Type B pancreatic cell (in vitro differentiated cells): ENCODE measurements at regions not wholly inside any gene's neighbourhood (a gene's known extent, or its start where the extent isn't known, plus 50 kb on each side); places are given as distances from the start of the nearest gene placed in this dataset.

Experiments used
- DNase-seq: peaks from one replicate; pipeline ENCODE4 v3.0.0; 2021; ENCODE audit warnings: mixed read lengths; ENCODE audit not compliant: unreplicated experiment; ENCODE audit errors: extremely low spot score
- H3K27ac Mint-ChIP-seq: 2 replicates; pipeline ENCODE4 v1.8.0; 2021; ENCODE audit warnings: mild to moderate bottlenecking, mixed read lengths
- H3K27me3 Mint-ChIP-seq: 2 replicates; pipeline ENCODE4 v1.8.0; 2021; ENCODE audit warnings: mixed read lengths
- H3K36me3 Mint-ChIP-seq: 2 replicates; pipeline ENCODE4 v1.8.0; 2021; ENCODE audit warnings: mixed read lengths
- H3K4me1 Mint-ChIP-seq: one replicate; pipeline ENCODE4 v1.8.0; 2021; ENCODE audit warnings: mixed read lengths; ENCODE audit not compliant: unreplicated experiment
- H3K4me3 Mint-ChIP-seq: 2 replicates; pipeline ENCODE4 v1.8.0; 2021; ENCODE audit warnings: mild to moderate bottlenecking, mixed read lengths
- H3K9me3 Mint-ChIP-seq: 2 replicates; pipeline ENCODE4 v1.8.0; 2021; ENCODE audit warnings: mixed read lengths
- TF ChIP-seq, protein P1 (sequence below): fragments of 200-600 bp; sonication (generic); conservative IDR thresholded peaks from 2 replicates; pipeline ENCODE4 v1.5.0; 2021; ENCODE audit warnings: antibody characterized with exemption, mild to moderate bottlenecking

GRCh38 chr3:177992993-177993970 is 543.0 kb upstream of the KCNMB2 start:
- TF ChIP-seq, protein P1, sequence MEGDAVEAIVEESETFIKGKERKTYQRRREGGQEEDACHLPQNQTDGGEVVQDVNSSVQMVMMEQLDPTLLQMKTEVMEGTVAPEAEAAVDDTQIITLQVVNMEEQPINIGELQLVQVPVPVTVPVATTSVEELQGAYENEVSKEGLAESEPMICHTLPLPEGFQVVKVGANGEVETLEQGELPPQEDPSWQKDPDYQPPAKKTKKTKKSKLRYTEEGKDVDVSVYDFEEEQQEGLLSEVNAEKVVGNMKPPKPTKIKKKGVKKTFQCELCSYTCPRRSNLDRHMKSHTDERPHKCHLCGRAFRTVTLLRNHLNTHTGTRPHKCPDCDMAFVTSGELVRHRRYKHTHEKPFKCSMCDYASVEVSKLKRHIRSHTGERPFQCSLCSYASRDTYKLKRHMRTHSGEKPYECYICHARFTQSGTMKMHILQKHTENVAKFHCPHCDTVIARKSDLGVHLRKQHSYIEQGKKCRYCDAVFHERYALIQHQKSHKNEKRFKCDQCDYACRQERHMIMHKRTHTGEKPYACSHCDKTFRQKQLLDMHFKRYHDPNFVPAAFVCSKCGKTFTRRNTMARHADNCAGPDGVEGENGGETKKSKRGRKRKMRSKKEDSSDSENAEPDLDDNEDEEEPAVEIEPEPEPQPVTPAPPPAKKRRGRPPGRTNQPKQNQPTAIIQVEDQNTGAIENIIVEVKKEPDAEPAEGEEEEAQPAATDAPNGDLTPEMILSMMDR = no peak
- H3K9me3 Mint-ChIP-seq = no peaks in the 10 kb centered on the region
- no peaks in the 10 kb centered on the region for H3K27me3 Mint-ChIP-seq
- no peak overlapping the region for H3K27ac Mint-ChIP-seq
- H3K4me1 Mint-ChIP-seq = peaks cover 10% of the 10 kb centered on the region
- no peak for DNase-seq
- H3K36me3 Mint-ChIP-seq = no peaks in the 10 kb centered on the region
- no peak overlapping the region for H3K4me3 Mint-ChIP-seq

DNA sequence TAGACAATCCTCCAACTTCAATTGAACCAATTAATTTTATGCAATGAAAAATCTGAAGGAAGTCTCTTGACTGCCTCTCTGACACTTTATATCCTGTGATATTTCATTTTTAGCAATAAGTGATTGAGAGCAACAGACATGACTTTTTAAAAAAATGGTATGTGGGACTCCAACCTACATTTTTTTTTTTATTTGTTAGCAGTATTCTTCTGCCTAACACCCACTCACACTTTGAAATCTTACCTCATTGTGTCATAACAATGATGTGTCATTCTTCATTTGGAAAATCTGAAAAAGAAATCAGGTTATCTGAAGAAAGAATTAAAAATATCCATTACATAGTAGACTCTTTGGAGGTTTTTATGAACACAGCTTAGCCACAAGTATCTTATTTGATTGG is 541.3 kb upstream of the KCNMB2 start:
- no peak overlapping the region for H3K27ac Mint-ChIP-seq
- no peaks in the 10 kb centered on the region for H3K27me3 Mint-ChIP-seq
- no peak overlapping the region for H3K4me3 Mint-ChIP-seq
- DNase-seq = no peak
- peaks cover 10% of the 10 kb centered on the region for H3K4me1 Mint-ChIP-seq
- TF ChIP-seq, protein P1 = no peak
- H3K9me3 Mint-ChIP-seq = no peaks in the 10 kb centered on the region
- no peaks in the 10 kb centered on the region for H3K36me3 Mint-ChIP-seq

GRCh38 chr3:177995381-177996085 is 540.7 kb upstream of the KCNMB2 start:
- Mint-ChIP-seq H3K36me3 (no peaks in the 10 kb centered on the region), H3K9me3 (no peaks in the 10 kb centered on the region), H3K4me1 (peaks cover 10% of the 10 kb centered on the region), H3K4me3 (no peak overlapping the region), H3K27me3 (no peaks in the 10 kb centered on the region), H3K27ac (no peak overlapping the region)
- TF ChIP-seq, protein P1 = no peak
- no peak for DNase-seq

- H3K27me3 Mint-ChIP-seq = no peaks in the 10 kb centered on the region
- H3K9me3 Mint-ChIP-seq = peaks cover 10% of the 10 kb centered on the region
- DNase-seq = no peak
- H3K4me3 Mint-ChIP-seq = no peak overlapping the region
- H3K27ac Mint-ChIP-seq = no peak overlapping the region
- H3K36me3 Mint-ChIP-seq = no peaks in the 10 kb centered on the region
- H3K4me1 Mint-ChIP-seq = peaks cover 10% of the 10 kb centered on the region
- TF ChIP-seq, protein P1 = no peak
Observed at GRCh38 chr3:178001670-178002101, 534.5 kb upstream of the KCNMB2 start.

GRCh38 chr3:178002113-178002512 is 534.1 kb upstream of the KCNMB2 start:
- TF ChIP-seq, protein P1 = no peak
- no peak overlapping the region for H3K27ac Mint-ChIP-seq
- no peaks in the 10 kb centered on the region for H3K36me3 Mint-ChIP-seq
- peaks cover 10% of the 10 kb centered on the region for H3K4me1 Mint-ChIP-seq
- H3K27me3 Mint-ChIP-seq = no peaks in the 10 kb centered on the region
- peaks cover 10% of the 10 kb centered on the region for H3K9me3 Mint-ChIP-seq
- DNase-seq = no peak
- no peak overlapping the region for H3K4me3 Mint-ChIP-seq
